ENCODE measurements at regions not wholly inside any gene's neighbourhood (a gene's known extent, or its start where the extent isn't known, plus 50 kb on each side); places are given as distances from the start of the nearest gene placed in this dataset.

- DNase-seq (ENCODE audit: extremely low spot score) = no peak
- ChIA-PET CTCF (interaction anchor here (1.0 to 1.4 kb wide), 3 partner anchors 31 to 345 kb away, joined by 3 read pairs; no protein-coding TSS in a partner anchor), POLR2A (no interaction called here)
- TF ChIP-seq CTCF (IDR thresholded peaks at IDR 0.05; ENCODE audit: control extremely low read depth, extremely low read depth, low read depth, missing control alignments) = no peak
These were observed 427.9 kb upstream of the CLINT1 start for GRCh38 chr5:158286827-158287226.

- POLR2A ChIA-PET = no interaction called here
These were observed 426.8 kb upstream of the CLINT1 start for GRCh38 chr5:158285698-158286097.

GRCh38 chr5:158284242-158284641 lies 425.3 kb upstream of the CLINT1 start:
- ChIA-PET CTCF (no interaction called here), POLR2A (no interaction called here)
- no peak for DNase-seq (ENCODE audit: extremely low spot score)
- TF ChIP-seq CTCF (IDR thresholded peaks at IDR 0.05; ENCODE audit: control extremely low read depth, extremely low read depth, low read depth, missing control alignments) = no peak

More at GRCh38 chr5:158285698-158286097, 426.8 kb upstream of the CLINT1 start:
- no peak for DNase-seq (ENCODE audit: extremely low spot score)
- no peak for TF ChIP-seq CTCF (IDR thresholded peaks at IDR 0.05; ENCODE audit: control extremely low read depth, extremely low read depth, low read depth, missing control alignments)
- CTCF ChIA-PET = interaction anchor here (1.3 to 1.6 kb wide), 2 partner anchors 30 to 111 kb away, joined by 3 read pairs; no protein-coding TSS in a partner anchor

GRCh38 chr5:158283397-158283796 lies 424.5 kb upstream of the CLINT1 start:
- DNase-seq (ENCODE audit: extremely low spot score) = no peak
- POLR2A ChIA-PET = no interaction called here
- TF ChIP-seq CTCF (IDR thresholded peaks at IDR 0.05; ENCODE audit: control extremely low read depth, extremely low read depth, low read depth, missing control alignments) = no peak
- CTCF ChIA-PET = interaction anchor here (1.1 kb wide), 1 partner anchor 21 kb away, joined by 4 read pairs; no protein-coding TSS in a partner anchor

- no peak for DNase-seq (ENCODE audit: extremely low spot score)
- no peak for TF ChIP-seq CTCF (IDR thresholded peaks at IDR 0.05; ENCODE audit: control extremely low read depth, extremely low read depth, low read depth, missing control alignments)
- CTCF ChIA-PET = interaction anchor here (0.9 to 2.2 kb wide), 2 partner anchors 17 to 82 kb away, joined by 3 to 6 read pairs; no protein-coding TSS in a partner anchor
- POLR2A ChIA-PET = no interaction called here
These were observed 419.4 kb upstream of the CLINT1 start for GRCh38 chr5:158278216-158278925.

DNA sequence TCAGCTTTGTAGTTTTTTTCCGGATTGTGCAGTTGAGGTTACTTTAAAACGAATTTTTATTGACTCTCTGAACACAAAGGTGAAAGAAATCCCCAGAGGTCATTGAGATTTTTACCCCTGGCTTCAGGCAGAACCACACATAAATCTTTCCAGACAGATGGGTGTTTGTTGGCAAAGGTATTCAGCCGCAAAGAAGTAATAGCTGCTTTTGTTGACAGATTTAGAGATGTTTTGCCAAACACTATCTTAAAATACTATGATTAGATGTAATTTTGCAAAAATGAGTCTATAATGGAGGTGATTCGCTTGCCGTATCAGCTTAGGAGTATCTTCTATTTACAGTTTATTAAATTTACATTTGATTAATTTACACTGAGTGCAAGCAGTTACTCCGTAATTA lies 418.3 kb upstream of the CLINT1 start:
- POLR2A ChIA-PET = no interaction called here
- DNase-seq (ENCODE audit: extremely low spot score) = no peak
- CTCF ChIA-PET = interaction anchor here (0.7 to 0.9 kb wide), 2 partner anchors 83 to 166 kb away, joined by 3 read pairs; no protein-coding TSS in a partner anchor
- no peak for TF ChIP-seq CTCF (IDR thresholded peaks at IDR 0.05; ENCODE audit: control extremely low read depth, extremely low read depth, low read depth, missing control alignments)
